ENCODE measurements at regions not wholly inside any gene's neighbourhood (a gene's known extent, or its start where the extent isn't known, plus 50 kb on each side); places are given as distances from the start of the nearest gene placed in this dataset.

- H3K27me3 ChIP-seq, result no peaks in the 10 kb centered on the region
- no peak overlapping the region for H3K27ac ChIP-seq
- no peak overlapping the region for H3K4me3 ChIP-seq
- intact Hi-C loops (cut with DNase I; ENCODE audit: low total_unique reads), result no loop called here
- no peaks in the 10 kb centered on the region for H3K9me3 ChIP-seq
- H3K36me3 ChIP-seq, result no peaks in the 10 kb centered on the region
- TF ChIP-seq POLR2A (IDR thresholded peaks at IDR 0.05), result no peak
- TF ChIP-seq POLR2AphosphoS5 (IDR thresholded peaks at IDR 0.05), result no peak
- no peak for TF ChIP-seq CTCF (IDR thresholded peaks at IDR 0.05)
- no peak for DNase-seq (ENCODE audit: low spot score in 2 of 2)
- H3K4me1 ChIP-seq, result no peaks in the 10 kb centered on the region
Observed at GRCh38 chr11:98056945-98057344, 963.8 kb upstream of the CNTN5 start.

- TF ChIP-seq CTCF (IDR thresholded peaks at IDR 0.05), result no peak
- no peak overlapping the region for H3K27ac ChIP-seq
- H3K27me3 ChIP-seq, result no peaks in the 10 kb centered on the region
- no peaks in the 10 kb centered on the region for H3K36me3 ChIP-seq
- DNase-seq (ENCODE audit: low spot score in 2 of 2), result no peak
- no peak overlapping the region for H3K4me3 ChIP-seq
- H3K9me3 ChIP-seq, result no peaks in the 10 kb centered on the region
- no peaks in the 10 kb centered on the region for H3K4me1 ChIP-seq
- intact Hi-C loops (cut with DNase I; ENCODE audit: low total_unique reads), result no loop called here
Observed at GRCh38 chr11:98059488-98059887, 961.3 kb upstream of the CNTN5 start.

- H3K4me1 ChIP-seq, result no peaks in the 10 kb centered on the region
- no peaks in the 10 kb centered on the region for H3K27me3 ChIP-seq
- no peaks in the 10 kb centered on the region for H3K9me3 ChIP-seq
- H3K36me3 ChIP-seq, result no peaks in the 10 kb centered on the region
- TF ChIP-seq POLR2AphosphoS5 (IDR thresholded peaks at IDR 0.05), result no peak
- TF ChIP-seq CTCF (IDR thresholded peaks at IDR 0.05), result no peak
- TF ChIP-seq POLR2A (IDR thresholded peaks at IDR 0.05), result no peak
- H3K27ac ChIP-seq, result no peak overlapping the region
- no peak for DNase-seq (ENCODE audit: low spot score in 2 of 2)
- no peak overlapping the region for H3K4me3 ChIP-seq
- intact Hi-C loops (cut with DNase I; ENCODE audit: low total_unique reads), result no loop called here
Observed at GRCh38 chr11:98060759-98061158, 960.0 kb upstream of the CNTN5 start.

- Histone ChIP-seq H3K4me3 (no peak overlapping the region), H3K4me1 (no peaks in the 10 kb centered on the region), H3K36me3 (no peaks in the 10 kb centered on the region), H3K9me3 (no peaks in the 10 kb centered on the region), H3K27ac (no peak overlapping the region), H3K27me3 (no peaks in the 10 kb centered on the region)
- intact Hi-C loops (cut with DNase I; ENCODE audit: low total_unique reads), result no loop called here
- DNase-seq (ENCODE audit: low spot score in 2 of 2), result no peak
- TF ChIP-seq CTCF (IDR thresholded peaks at IDR 0.05) (no peak), POLR2AphosphoS5 (IDR thresholded peaks at IDR 0.05) (no peak), POLR2A (IDR thresholded peaks at IDR 0.05) (no peak)
Observed at GRCh38 chr11:98061858-98062257, 958.9 kb upstream of the CNTN5 start.

GRCh38 chr11:98062714-98063113, 958.0 kb upstream of the CNTN5 start:
- no peak overlapping the region for H3K4me3 ChIP-seq
- intact Hi-C loops (cut with DNase I; ENCODE audit: low total_unique reads), result no loop called here
- H3K9me3 ChIP-seq, result no peaks in the 10 kb centered on the region
- no peak for DNase-seq (ENCODE audit: low spot score in 2 of 2)
- H3K27me3 ChIP-seq, result no peaks in the 10 kb centered on the region
- no peak for TF ChIP-seq POLR2A (IDR thresholded peaks at IDR 0.05)
- TF ChIP-seq POLR2AphosphoS5 (IDR thresholded peaks at IDR 0.05), result no peak
- no peak for TF ChIP-seq CTCF (IDR thresholded peaks at IDR 0.05)
- no peaks in the 10 kb centered on the region for H3K36me3 ChIP-seq
- H3K27ac ChIP-seq, result no peak overlapping the region
- no peaks in the 10 kb centered on the region for H3K4me1 ChIP-seq

Data from breast epithelium (tissue), 4 donors.